DND-41 (cell line): ENCODE measurements at regions not wholly inside any gene's neighbourhood (a gene's known extent, or its start where the extent isn't known, plus 50 kb on each side); places are given as distances from the start of the nearest gene placed in this dataset.

Experiments used
- CTCF ChIP-seq: IDR thresholded peaks from 2 replicates; pipeline ENCODE4 v1.5.1; 2012; ENCODE audit warnings: borderline replicate concordance, low read length, moderate library complexity, mild to moderate bottlenecking; ENCODE audit not compliant: poor library complexity, severe bottlenecking; ENCODE audit errors: extremely low read depth
- EZH2 ChIP-seq: IDR thresholded peaks from 3 replicates; pipeline ENCODE4 v1.6.1; 2012; ENCODE audit warnings: borderline replicate concordance, low read depth, mild to moderate bottlenecking, moderate library complexity, low read length, inconsistent platforms; ENCODE audit not compliant: severe bottlenecking

DNA sequence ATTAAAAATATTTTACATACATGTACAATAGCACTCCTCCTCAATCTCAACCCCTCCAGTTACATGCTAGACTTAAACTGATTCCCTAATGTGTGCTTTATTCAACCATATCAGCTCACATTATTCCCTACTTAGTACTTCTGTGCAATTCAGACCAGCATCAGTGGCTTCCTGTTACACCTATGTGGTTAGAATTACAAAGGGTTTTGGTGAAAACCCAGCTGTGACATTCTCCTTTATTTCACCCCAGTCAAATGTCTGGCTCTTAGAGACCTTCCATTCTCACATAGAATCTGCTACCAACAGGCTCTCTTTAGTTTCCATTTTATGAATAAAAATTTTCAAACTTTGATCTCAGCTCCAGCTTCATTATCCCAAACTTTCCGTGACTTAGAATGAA lies 85.2 kb upstream of the SLC7A11 start:
- no peak for TF ChIP-seq CTCF
- no peak for TF ChIP-seq EZH2
